K562 (cell line): ENCODE measurements at regions not wholly inside any gene's neighbourhood (a gene's known extent, or its start where the extent isn't known, plus 50 kb on each side); places are given as distances from the start of the nearest gene placed in this dataset.

Experiments used
- ATAC-seq: fragments of 200-7000 bp; cut with Tn5 transposase; 3 replicates; pipeline ENCODE4 v1.9.1; 2020; ENCODE audit warnings: moderate library complexity
- BruUV-seq: library from RNA; stranded (reverse); fragments of 400-500 nt; replicated peaks from 2 replicates; lab custom pipeline; 2021; lab: Mats Ljungman, UMichigan
- CTCF ChIA-PET: fragments of 300-600 bp; formaldehyde crosslinking; extraction: SDS; loops from one replicate; lab custom pipeline; 2021; ENCODE audit warnings: low intra/inter-chr PET ratio; lab: Yijun Ruan, JAX
- POLR2A ChIA-PET: fragments of 300-600, 350-650 bp; sonication (Branson Sonifier 250); formaldehyde crosslinking; extraction: SDS; loops from one replicate; lab custom pipeline; 2021; ENCODE audit warnings: antibody characterized with exemption, inconsistent platforms; lab: Yijun Ruan, JAX
- DNase-seq, 4 experiments: peaks; one replicate each; pipeline versions ENCODE4 v3.0.0 to v3.0.0-alpha.2; 2011 to 2018; ENCODE audit warnings: low spot score in 3 of 4, mixed read lengths in 3 of 4; ENCODE audit errors: extremely low read depth in 1 of 4
- FAIRE-seq: peaks from 2 replicates; lab custom pipeline; 2011; peaks lifted over from hg19 to GRCh38; lab: Jason Lieb, UNC
- H2AFZ ChIP-seq: 2 replicates; pipeline ENCODE4 v1.6.0; 2011; ENCODE audit warnings: low read depth, low read length, control low read depth, inconsistent platforms
- H3K27ac ChIP-seq: fragments of 200-600 bp; 3 replicates; pipeline ENCODE4 v1.8.0; 2011; ENCODE audit warnings: low read depth, mild to moderate bottlenecking, control low read depth, inconsistent platforms, low read length, moderate library complexity, mixed read lengths; ENCODE audit errors: extremely low read depth
- H3K27me3 ChIP-seq, 2 experiments: fragments of 300-600 bp in 1 of 2; 2 replicates in 1 of 2; 3 replicates in 1 of 2; pipeline versions ENCODE4 v1.6.0 to v1.8.0; 2011; ENCODE audit warnings: inconsistent platforms in 2 of 2, low read length in 2 of 2, mild to moderate bottlenecking in 1 of 2, mixed read lengths in 1 of 2, moderate library complexity in 1 of 2; ENCODE audit not compliant: control insufficient read depth in 2 of 2, insufficient read depth in 2 of 2
- H3K36me3 ChIP-seq: fragments of 300-600 bp; 3 replicates; pipeline ENCODE4 v1.8.0; 2011; ENCODE audit warnings: mild to moderate bottlenecking, low read length, inconsistent platforms; ENCODE audit not compliant: control insufficient read depth, insufficient read depth
- H3K4me1 ChIP-seq, 2 experiments: fragments of 200-600 bp in 1 of 2; replicated peaks in 1 of 2; 2 replicates in 1 of 2; 3 replicates in 1 of 2; pipeline versions ENCODE4 v1.5.1 to v1.8.0; 2011; ENCODE audit warnings: inconsistent platforms in 2 of 2, low read length in 2 of 2, mild to moderate bottlenecking in 1 of 2, mixed read lengths in 1 of 2, moderate library complexity in 1 of 2; ENCODE audit not compliant: control insufficient read depth in 2 of 2, insufficient read depth in 2 of 2
- H3K4me2 ChIP-seq: 2 replicates; pipeline ENCODE4 v1.6.1; 2011; ENCODE audit warnings: low read length, control low read depth, inconsistent platforms, mixed read lengths; ENCODE audit not compliant: insufficient read depth
- H3K4me3 ChIP-seq: fragments of 200-600 bp; sonication (generic), shearing (Covaris generic); 2 replicates; pipeline ENCODE4 v1.5.1; 2016; ENCODE audit warnings: control low read depth, inconsistent platforms
- H3K79me2 ChIP-seq: fragments of 200-600 bp; 3 replicates; pipeline ENCODE4 v1.8.0; 2011; ENCODE audit warnings: low read length, inconsistent platforms; ENCODE audit not compliant: control insufficient read depth, insufficient read depth
- H3K9ac ChIP-seq, 2 experiments: 2 replicates each; pipeline versions ENCODE4 v1.6.0 to v1.6.1; 2011; ENCODE audit warnings: low read depth in 2 of 2, low read length in 2 of 2, control low read depth in 1 of 2, inconsistent platforms in 1 of 2, mild to moderate bottlenecking in 1 of 2, mixed read lengths in 1 of 2; ENCODE audit not compliant: insufficient read depth in 1 of 2
- H3K9me1 ChIP-seq: one replicate; pipeline ENCODE4 v1.6.0; 2011; ENCODE audit warnings: inconsistent platforms, mild to moderate bottlenecking, low read length, moderate library complexity; ENCODE audit not compliant: control insufficient read depth, insufficient read depth
- H3K9me3 ChIP-seq: replicated peaks from 2 replicates; pipeline ENCODE4 v1.5.1; 2011; ENCODE audit warnings: low read depth, low read length, inconsistent platforms; ENCODE audit not compliant: control insufficient read depth, insufficient read depth
- H4K20me1 ChIP-seq: replicated peaks from 2 replicates; pipeline ENCODE4 v1.6.1; 2011; ENCODE audit warnings: low read length, inconsistent platforms, mixed read lengths; ENCODE audit not compliant: control insufficient read depth, insufficient read depth
- CBX1 ChIP-seq: sonication (generic); IDR thresholded peaks from 2 replicates; pipeline ENCODE4 v1.6.1; 2016; ENCODE audit warnings: antibody characterized with exemption, low read depth, mild to moderate bottlenecking
- CEBPB ChIP-seq: fragments of 450-650 bp; IDR thresholded peaks from 2 replicates; pipeline ENCODE4 v1.6.1; 2016; ENCODE audit warnings: missing genetic modification characterization, missing compliant biosample characterization
- CREM ChIP-seq: IDR thresholded peaks from 2 replicates; pipeline ENCODE4 v1.6.1; 2014; ENCODE audit warnings: antibody characterized with exemption, low read depth
- CSDE1 ChIP-seq, 2 experiments: fragments of 450-650 bp; IDR thresholded peaks; 2 replicates each; pipeline ENCODE4 v1.6.1; 2016; ENCODE audit warnings: mild to moderate bottlenecking in 1 of 2
- FOXK2 ChIP-seq, 2 experiments: fragments of 450-650 bp; IDR thresholded peaks in 1 of 2; conservative IDR thresholded peaks in 1 of 2; 2 replicates each; pipeline ENCODE4 v1.6.1; 2016; ENCODE audit warnings: low read depth in 2 of 2, mild to moderate bottlenecking in 1 of 2
- LCOR ChIP-seq: sonication (generic); formaldehyde crosslinking; IDR thresholded peaks from 2 replicates; pipeline ENCODE4 v1.8.0; 2022; ENCODE audit warnings: mild to moderate bottlenecking, missing genetic modification reagents
- NFE2L1 ChIP-seq: fragments of 450-650 bp; IDR thresholded peaks from 2 replicates; pipeline ENCODE4 v1.6.1; 2016; ENCODE audit warnings: missing genetic modification characterization, low read depth, mild to moderate bottlenecking, missing compliant biosample characterization, moderate library complexity, borderline replicate concordance
- NR2C2 ChIP-seq, 2 experiments: fragments of 200-800 bp in 1 of 2; sonication (Bioruptor generic) in 1 of 2; sonication (generic) in 1 of 2; formaldehyde crosslinking in 1 of 2; IDR thresholded peaks; 2 replicates each; pipeline versions ENCODE4 v1.6.1 to v1.8.0; 2016 to 2022; ENCODE audit warnings: mild to moderate bottlenecking in 1 of 2, missing compliant biosample characterization in 1 of 2, missing genetic modification characterization in 1 of 2, missing genetic modification reagents in 1 of 2
- POLR3G ChIP-seq: IDR thresholded peaks from 2 replicates; pipeline ENCODE4 v1.6.1; 2011; ENCODE audit not compliant: insufficient read length, insufficient replicate concordance; ENCODE audit errors: extremely low read depth
- RHOXF2B ChIP-seq: fragments of 250-450 bp; sonication (Bioruptor Pico); conservative IDR thresholded peaks from 2 replicates; pipeline ENCODE4 v1.5.1; 2021
- SMARCE1 ChIP-seq: fragments of 450-650 bp; IDR thresholded peaks from 2 replicates; pipeline ENCODE4 v1.7.1; 2016; ENCODE audit warnings: mild to moderate bottlenecking
- SNIP1 ChIP-seq: fragments of 450-650 bp; IDR thresholded peaks from 2 replicates; pipeline ENCODE4 v1.7.1; 2017; ENCODE audit warnings: low read depth, mild to moderate bottlenecking
- TCF3 ChIP-seq: sonication (generic); formaldehyde crosslinking; IDR thresholded peaks from 2 replicates; pipeline ENCODE4 v1.4.0; 2020; ENCODE audit warnings: mild to moderate bottlenecking, missing genetic modification reagents
- ZNF12 ChIP-seq: sonication (generic); formaldehyde crosslinking; IDR thresholded peaks from 2 replicates; pipeline ENCODE4 v1.4.0; 2020; ENCODE audit warnings: mild to moderate bottlenecking, missing genetic modification reagents
- ZNF41 ChIP-seq: fragments of 250-450 bp; sonication (Bioruptor Pico); conservative IDR thresholded peaks from 2 replicates; pipeline ENCODE4 v1.4.0; 2020; ENCODE audit warnings: mild to moderate bottlenecking
- ZNF766 ChIP-seq: fragments of 200-800 bp; sonication (Bioruptor generic); conservative IDR thresholded peaks from 2 replicates; pipeline ENCODE4 v1.6.1; 2016; ENCODE audit warnings: missing genetic modification characterization, missing compliant biosample characterization
- WGBS: fragments of 100-300 bp; shearing (Covaris generic); methylation state at CpG from one replicate; pipeline ENCODE4 v1.1.6; 2016; ENCODE audit warnings: low coverage, mixed read lengths; ENCODE audit not compliant: insufficient coverage; ENCODE audit errors: missing lambda C conversion rate; 5-methylcytosine and 5-hydroxymethylcytosine counted together
- in situ Hi-C: fragments of 300-500 bp; cut with MboI; formaldehyde crosslinking; loops from 4 replicates; pipeline ENCODE4 v1.15.0; 2018; ENCODE audit warnings: inconsistent platforms, mixed read lengths
- intact Hi-C: fragments of 100-400 bp; cut with micrococcal nuclease; formaldehyde crosslinking; loops from 2 replicates; pipeline ENCODE4 v1.14.2; 2022
- TF ChIP-seq, protein P1 (sequence below): fragments of 450-650 bp; IDR thresholded peaks from 2 replicates; pipeline ENCODE4 v1.6.1; 2018; ENCODE audit not compliant: partially characterized antibody
- TF ChIP-seq, protein P2 (sequence below): sonication (generic); formaldehyde crosslinking; IDR thresholded peaks from 2 replicates; pipeline ENCODE4 v1.8.0; 2022; ENCODE audit warnings: mild to moderate bottlenecking, missing genetic modification reagents
- TF ChIP-seq, protein P3 (sequence below): IDR thresholded peaks from 2 replicates; pipeline ENCODE4 v1.6.1; 2016; ENCODE audit warnings: missing genetic modification characterization, missing compliant biosample characterization

DNA sequence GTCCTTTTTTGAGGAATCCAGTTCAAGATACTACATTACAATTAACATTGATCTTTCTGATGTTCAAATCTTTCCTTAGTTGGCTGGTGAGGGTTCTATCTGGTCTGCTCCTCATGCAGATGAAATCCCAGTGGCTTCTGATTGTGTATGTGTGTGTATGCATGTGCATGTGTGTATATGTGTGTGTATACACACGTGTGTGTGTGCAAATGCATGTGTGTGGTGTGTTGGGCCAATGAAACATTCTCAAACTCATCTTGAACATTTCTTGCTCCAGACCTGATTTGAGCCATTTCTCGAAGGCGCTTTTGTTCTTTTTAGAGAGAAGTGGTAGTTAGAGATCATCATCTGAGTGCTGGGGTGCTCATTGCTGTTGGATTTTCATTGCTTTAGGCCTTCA lies 113.9 kb downstream of the GLRX3 start:
- WGBS, result 4% methylated on average over 3 of the region's 3 CpGs
- intact Hi-C loops, result no loop called here
- no peak overlapping the region for H3K9ac ChIP-seq
- ATAC-seq (no peak), DNase-seq (no peak), FAIRE-seq (no peak)
- BruUV-seq, result no TSS peak
- H3K4me1 ChIP-seq, result no peaks in the 10 kb centered on the region
- no peaks in the 10 kb centered on the region for H3K36me3 ChIP-seq
- H3K9me1 ChIP-seq, result no peaks in the 10 kb centered on the region
- ChIA-PET POLR2A (no interaction called here), CTCF (no interaction called here)
- H3K79me2 ChIP-seq, result no peaks in the 10 kb centered on the region
- no peaks in the 10 kb centered on the region for H3K9me3 ChIP-seq
- H3K27me3 ChIP-seq, result peaks cover 0 to 7% of the 10 kb centered on the region in 2 experiments; a peak in 1 of 5 replicates
- in situ Hi-C loops, result no loop called here
- no peaks in the 10 kb centered on the region for H4K20me1 ChIP-seq
- H3K4me2 ChIP-seq, result no peak overlapping the region
- no peak overlapping the region for H2AFZ ChIP-seq
- no peak overlapping the region for H3K27ac ChIP-seq
- H3K4me3 ChIP-seq, result no peak overlapping the region
- no peak for TF ChIP-seq CEBPB
- TF ChIP-seq RHOXF2B (CRISPR knock-in tag), result no peak
- no peak for TF ChIP-seq SNIP1
- TF ChIP-seq, protein P1, sequence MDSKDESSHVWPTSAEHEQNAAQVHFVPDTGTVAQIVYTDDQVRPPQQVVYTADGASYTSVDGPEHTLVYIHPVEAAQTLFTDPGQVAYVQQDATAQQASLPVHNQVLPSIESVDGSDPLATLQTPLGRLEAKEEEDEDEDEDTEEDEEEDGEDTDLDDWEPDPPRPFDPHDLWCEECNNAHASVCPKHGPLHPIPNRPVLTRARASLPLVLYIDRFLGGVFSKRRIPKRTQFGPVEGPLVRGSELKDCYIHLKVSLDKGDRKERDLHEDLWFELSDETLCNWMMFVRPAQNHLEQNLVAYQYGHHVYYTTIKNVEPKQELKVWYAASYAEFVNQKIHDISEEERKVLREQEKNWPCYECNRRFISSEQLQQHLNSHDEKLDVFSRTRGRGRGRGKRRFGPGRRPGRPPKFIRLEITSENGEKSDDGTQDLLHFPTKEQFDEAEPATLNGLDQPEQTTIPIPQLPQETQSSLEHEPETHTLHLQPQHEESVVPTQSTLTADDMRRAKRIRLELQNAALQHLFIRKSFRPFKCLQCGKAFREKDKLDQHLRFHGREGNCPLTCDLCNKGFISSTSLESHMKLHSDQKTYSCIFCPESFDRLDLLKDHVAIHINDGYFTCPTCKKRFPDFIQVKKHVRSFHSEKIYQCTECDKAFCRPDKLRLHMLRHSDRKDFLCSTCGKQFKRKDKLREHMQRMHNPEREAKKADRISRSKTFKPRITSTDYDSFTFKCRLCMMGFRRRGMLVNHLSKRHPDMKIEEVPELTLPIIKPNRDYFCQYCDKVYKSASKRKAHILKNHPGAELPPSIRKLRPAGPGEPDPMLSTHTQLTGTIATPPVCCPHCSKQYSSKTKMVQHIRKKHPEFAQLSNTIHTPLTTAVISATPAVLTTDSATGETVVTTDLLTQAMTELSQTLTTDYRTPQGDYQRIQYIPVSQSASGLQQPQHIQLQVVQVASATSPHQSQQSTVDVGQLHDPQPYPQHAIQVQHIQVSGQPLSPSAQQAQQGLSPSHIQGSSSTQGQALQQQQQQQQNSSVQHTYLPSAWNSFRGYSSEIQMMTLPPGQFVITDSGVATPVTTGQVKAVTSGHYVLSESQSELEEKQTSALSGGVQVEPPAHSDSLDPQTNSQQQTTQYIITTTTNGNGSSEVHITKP, result no peak
- no peak for TF ChIP-seq CBX1
- TF ChIP-seq ZNF41 (CRISPR knock-in tag), result no peak
- TF ChIP-seq, protein P2, sequence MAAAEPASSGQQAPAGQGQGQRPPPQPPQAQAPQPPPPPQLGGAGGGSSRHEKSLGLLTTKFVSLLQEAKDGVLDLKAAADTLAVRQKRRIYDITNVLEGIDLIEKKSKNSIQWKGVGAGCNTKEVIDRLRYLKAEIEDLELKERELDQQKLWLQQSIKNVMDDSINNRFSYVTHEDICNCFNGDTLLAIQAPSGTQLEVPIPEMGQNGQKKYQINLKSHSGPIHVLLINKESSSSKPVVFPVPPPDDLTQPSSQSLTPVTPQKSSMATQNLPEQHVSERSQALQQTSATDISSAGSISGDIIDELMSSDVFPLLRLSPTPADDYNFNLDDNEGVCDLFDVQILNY (CRISPR knock-in tag), result no peak
- TF ChIP-seq CREM, result no peak
- TF ChIP-seq CSDE1 (IDR thresholded peaks at IDR 0.05), result no peak
- no peak for TF ChIP-seq TCF3
- TF ChIP-seq, protein P3, sequence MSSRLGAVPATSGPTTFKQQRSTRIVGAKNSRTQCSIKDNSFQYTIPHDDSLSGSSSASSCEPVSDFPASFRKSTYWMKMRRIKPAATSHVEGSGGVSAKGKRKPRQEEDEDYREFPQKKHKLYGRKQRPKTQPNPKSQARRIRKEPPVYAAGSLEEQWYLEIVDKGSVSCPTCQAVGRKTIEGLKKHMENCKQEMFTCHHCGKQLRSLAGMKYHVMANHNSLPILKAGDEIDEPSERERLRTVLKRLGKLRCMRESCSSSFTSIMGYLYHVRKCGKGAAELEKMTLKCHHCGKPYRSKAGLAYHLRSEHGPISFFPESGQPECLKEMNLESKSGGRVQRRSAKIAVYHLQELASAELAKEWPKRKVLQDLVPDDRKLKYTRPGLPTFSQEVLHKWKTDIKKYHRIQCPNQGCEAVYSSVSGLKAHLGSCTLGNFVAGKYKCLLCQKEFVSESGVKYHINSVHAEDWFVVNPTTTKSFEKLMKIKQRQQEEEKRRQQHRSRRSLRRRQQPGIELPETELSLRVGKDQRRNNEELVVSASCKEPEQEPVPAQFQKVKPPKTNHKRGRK, result no peak
- no peak for TF ChIP-seq FOXK2 (conservative IDR thresholded peaks at IDR 0.05 in 1 of 2, IDR thresholded peaks at IDR 0.05 in 1 of 2; ENCODE audit: low read depth in 2 of 2)
- no peak for TF ChIP-seq ZNF766 (CRISPR knock-in tag)
- no peak for TF ChIP-seq NFE2L1 (tag)
- TF ChIP-seq NR2C2 (CRISPR knock-in tag; IDR thresholded peaks at IDR 0.05), result no peak
- no peak for TF ChIP-seq NR2C2 (tag; IDR thresholded peaks at IDR 0.05)
- no peak for TF ChIP-seq SMARCE1
- no peak for TF ChIP-seq LCOR (CRISPR knock-in tag)
- TF ChIP-seq POLR3G, result no peak
- no peak for TF ChIP-seq ZNF12 (CRISPR knock-in tag)
